ENCODE measurements at regions not wholly inside any gene's neighbourhood (a gene's known extent, or its start where the extent isn't known, plus 50 kb on each side); places are given as distances from the start of the nearest gene placed in this dataset.

DNA sequence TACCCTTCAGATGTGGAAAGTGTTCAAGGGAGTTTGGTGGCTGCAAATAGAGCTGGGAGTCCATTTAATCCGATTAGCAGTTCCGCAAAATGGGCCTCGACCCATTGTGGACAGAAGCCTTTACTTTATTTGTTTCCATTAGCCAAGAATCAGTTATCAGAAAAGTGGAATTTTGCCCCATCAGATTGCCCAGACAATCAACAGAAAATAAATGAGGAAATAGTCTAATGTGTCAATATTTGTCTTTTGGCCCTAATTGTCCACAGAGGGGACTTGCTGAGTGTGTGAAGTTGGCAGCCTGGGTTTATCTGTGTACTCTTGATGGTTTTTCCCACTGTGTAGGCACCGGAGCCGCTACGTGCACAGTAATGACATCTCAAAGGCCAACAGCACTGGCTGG is 134.3 kb downstream of the LINC00237 start:
- no peak for TF ChIP-seq POLR2A (IDR thresholded peaks at IDR 0.05)
- TF ChIP-seq, protein P1, sequence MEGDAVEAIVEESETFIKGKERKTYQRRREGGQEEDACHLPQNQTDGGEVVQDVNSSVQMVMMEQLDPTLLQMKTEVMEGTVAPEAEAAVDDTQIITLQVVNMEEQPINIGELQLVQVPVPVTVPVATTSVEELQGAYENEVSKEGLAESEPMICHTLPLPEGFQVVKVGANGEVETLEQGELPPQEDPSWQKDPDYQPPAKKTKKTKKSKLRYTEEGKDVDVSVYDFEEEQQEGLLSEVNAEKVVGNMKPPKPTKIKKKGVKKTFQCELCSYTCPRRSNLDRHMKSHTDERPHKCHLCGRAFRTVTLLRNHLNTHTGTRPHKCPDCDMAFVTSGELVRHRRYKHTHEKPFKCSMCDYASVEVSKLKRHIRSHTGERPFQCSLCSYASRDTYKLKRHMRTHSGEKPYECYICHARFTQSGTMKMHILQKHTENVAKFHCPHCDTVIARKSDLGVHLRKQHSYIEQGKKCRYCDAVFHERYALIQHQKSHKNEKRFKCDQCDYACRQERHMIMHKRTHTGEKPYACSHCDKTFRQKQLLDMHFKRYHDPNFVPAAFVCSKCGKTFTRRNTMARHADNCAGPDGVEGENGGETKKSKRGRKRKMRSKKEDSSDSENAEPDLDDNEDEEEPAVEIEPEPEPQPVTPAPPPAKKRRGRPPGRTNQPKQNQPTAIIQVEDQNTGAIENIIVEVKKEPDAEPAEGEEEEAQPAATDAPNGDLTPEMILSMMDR (IDR thresholded peaks at IDR 0.05), result no peak

Measured in adrenal gland (tissue), 5 donors.